Stimulated activated naive CD8-positive, alpha-beta T cell treated with anti-CD3 and anti-CD28 coated beads, Interleukin-15, amount 100 ng/mL, for 72 hours (primary cell): ENCODE measurements at regions not wholly inside any gene's neighbourhood (a gene's known extent, or its start where the extent isn't known, plus 50 kb on each side); places are given as distances from the start of the nearest gene placed in this dataset.
"Not testable (repeated sequence)": the region's sequence is repeated elsewhere in the genome, so short reads cannot be mapped to it uniquely, and the experiment has no call there.

Source experiments
- ATAC-seq: fragments of 150-1000 bp; cut with Tn5 transposase; 2 replicates; pipeline ENCODE4 v1.10.0; 2021; ENCODE audit warnings: mild to moderate bottlenecking, moderate library complexity
- DNase-seq, 2 donors: peaks; one replicate each; pipeline ENCODE4 v3.0.0; 2021 to 2022
- H3K27ac Mint-ChIP-seq, 2 donors: one replicate each; pipeline ENCODE4 v1.8.0; 2022; ENCODE audit warnings: mild to moderate bottlenecking in 2 of 2, mixed read lengths in 2 of 2, moderate library complexity in 2 of 2
- H3K27me3 Mint-ChIP-seq: one replicate; pipeline ENCODE4 v1.8.0; 2022; ENCODE audit warnings: mixed read lengths
- H3K4me1 Mint-ChIP-seq: one replicate; pipeline ENCODE4 v1.8.0; 2022; ENCODE audit warnings: mild to moderate bottlenecking, mixed read lengths
- H3K4me3 Mint-ChIP-seq, 2 donors: one replicate each; pipeline ENCODE4 v1.8.0; 2022; ENCODE audit warnings: mild to moderate bottlenecking in 2 of 2, mixed read lengths in 2 of 2, moderate library complexity in 1 of 2
- H3K9me3 Mint-ChIP-seq, 2 donors: one replicate each; pipeline ENCODE4 v1.8.0; 2022; ENCODE audit warnings: mixed read lengths in 2 of 2

GRCh38 chr5:57986761-57987341 is 473.0 kb downstream of the PLK2 start:
- no peak overlapping the region for H3K27ac Mint-ChIP-seq

DNA sequence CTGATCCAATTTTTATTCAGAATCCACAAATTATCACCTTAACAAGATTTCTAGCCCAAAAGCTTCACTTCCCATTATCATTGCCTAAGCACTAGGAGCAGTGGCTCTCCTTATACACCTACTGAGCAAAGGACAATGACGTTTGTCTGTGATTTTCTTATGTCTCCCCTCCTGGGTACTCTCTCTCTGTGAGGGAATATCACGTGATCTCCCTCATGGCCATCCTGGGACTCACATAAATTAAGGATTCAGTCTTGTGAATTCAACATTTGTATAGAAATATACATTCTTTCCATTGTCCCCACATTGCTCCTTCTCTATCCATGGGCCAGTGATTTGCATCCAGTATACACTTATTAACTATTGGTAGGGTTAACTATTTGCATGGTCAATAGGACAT is 476.5 kb downstream of the PLK2 start:
- ATAC-seq (no peak), DNase-seq (no peak)
- Mint-ChIP-seq H3K27me3 (no peaks in the 10 kb centered on the region), H3K27ac (no peak overlapping the region), H3K4me1 (no peaks in the 10 kb centered on the region), H3K4me3 (no peak overlapping the region), H3K9me3 (no peaks in the 10 kb centered on the region)

More at GRCh38 chr5:57986761-57987341, 473.0 kb downstream of the PLK2 start:
- H3K4me3 Mint-ChIP-seq, result no peak overlapping the region
- no peaks in the 10 kb centered on the region for H3K4me1 Mint-ChIP-seq
- DNase-seq (no peak), ATAC-seq (no peak)
- no peaks in the 10 kb centered on the region for H3K27me3 Mint-ChIP-seq
- no peaks in the 10 kb centered on the region for H3K9me3 Mint-ChIP-seq

- Mint-ChIP-seq H3K4me3 (no peak overlapping the region), H3K27me3 (no peaks in the 10 kb centered on the region), H3K4me1 (no peaks in the 10 kb centered on the region), H3K27ac (no peak overlapping the region), H3K9me3 (no peaks in the 10 kb centered on the region)
- no peak for DNase-seq
- ATAC-seq, result no peak
Observed at GRCh38 chr5:57979671-57980070, 480.2 kb downstream of the PLK2 start.

DNA sequence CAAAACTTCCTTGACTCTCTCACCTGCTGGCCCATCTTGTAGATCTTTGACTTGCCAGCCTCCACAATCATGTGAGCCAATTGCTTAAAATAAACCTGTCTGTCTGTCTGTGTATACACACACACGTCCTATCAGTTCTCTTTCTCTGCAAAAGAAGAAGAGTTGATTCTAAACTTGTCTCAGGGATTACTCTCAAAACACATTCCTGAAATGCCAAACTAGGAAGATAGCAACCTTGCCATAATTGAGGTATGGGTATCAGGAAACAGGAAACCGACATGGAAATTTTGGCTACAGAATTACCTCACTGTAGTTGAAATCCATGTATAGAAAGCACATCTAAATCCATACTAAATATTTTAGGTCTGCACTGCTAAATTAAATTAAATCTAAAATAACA is 483.4 kb downstream of the PLK2 start:
- H3K27me3 Mint-ChIP-seq, result peaks cover 1% of the 10 kb centered on the region
- H3K4me3 Mint-ChIP-seq, result no peak overlapping the region
- ATAC-seq (no peak), DNase-seq (no peak)
- peak overlapping the region in 1 of 2 donors; percentile 36 for H3K27ac Mint-ChIP-seq
- H3K4me1 Mint-ChIP-seq, result no peaks in the 10 kb centered on the region
- H3K9me3 Mint-ChIP-seq, result peaks cover 1 to 3% of the 10 kb centered on the region in 2 donors

GRCh38 chr5:57972099-57972498 is 487.8 kb downstream of the PLK2 start:
- not testable (repeated sequence) for H3K27ac Mint-ChIP-seq, ATAC-seq, H3K4me3 Mint-ChIP-seq, H3K4me1 Mint-ChIP-seq, H3K27me3 Mint-ChIP-seq, DNase-seq
- H3K9me3 Mint-ChIP-seq, result peaks cover 11 to 24% of the 10 kb centered on the region in 2 donors

GRCh38 chr5:57960569-57960968 is 478.0 kb upstream of the ACTBL2 start:
- peaks cover 12% of the 10 kb centered on the region for H3K27me3 Mint-ChIP-seq
- peaks cover 5 to 21% of the 10 kb centered on the region in 2 donors for H3K9me3 Mint-ChIP-seq
- H3K4me3 Mint-ChIP-seq, result no peak overlapping the region
- H3K27ac Mint-ChIP-seq, result no peak overlapping the region
- H3K4me1 Mint-ChIP-seq, result no peaks in the 10 kb centered on the region
- DNase-seq (no peak), ATAC-seq (no peak)

GRCh38 chr5:57956636-57957035 is 474.0 kb upstream of the ACTBL2 start:
- DNase-seq, result no peak
- H3K4me3 Mint-ChIP-seq, result no peak overlapping the region
- peaks cover 12% of the 10 kb centered on the region for H3K27me3 Mint-ChIP-seq
- no peaks in the 10 kb centered on the region for H3K9me3 Mint-ChIP-seq
- H3K27ac Mint-ChIP-seq, result no peak overlapping the region
- no peaks in the 10 kb centered on the region for H3K4me1 Mint-ChIP-seq
- ATAC-seq, result no peak

DNA sequence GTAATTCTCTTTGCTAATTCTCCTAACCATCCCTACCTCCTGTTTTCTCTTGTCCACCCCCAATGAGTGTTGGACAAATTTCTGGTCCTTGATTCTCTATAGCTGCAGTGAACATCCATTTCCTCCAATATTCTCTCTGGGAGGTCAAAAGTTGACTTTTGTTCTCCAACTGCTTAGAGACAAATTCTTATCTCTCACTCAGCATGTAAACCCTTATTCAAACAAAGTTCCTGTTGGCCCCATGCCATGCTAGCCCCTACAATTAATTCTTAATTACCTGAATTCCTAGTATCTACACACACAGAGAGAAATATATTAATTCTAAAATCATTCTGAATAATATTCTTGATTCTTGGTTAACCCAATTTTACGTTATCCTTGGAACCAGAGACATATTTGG is 472.9 kb upstream of the ACTBL2 start:
- no peaks in the 10 kb centered on the region for H3K4me1 Mint-ChIP-seq

DNA sequence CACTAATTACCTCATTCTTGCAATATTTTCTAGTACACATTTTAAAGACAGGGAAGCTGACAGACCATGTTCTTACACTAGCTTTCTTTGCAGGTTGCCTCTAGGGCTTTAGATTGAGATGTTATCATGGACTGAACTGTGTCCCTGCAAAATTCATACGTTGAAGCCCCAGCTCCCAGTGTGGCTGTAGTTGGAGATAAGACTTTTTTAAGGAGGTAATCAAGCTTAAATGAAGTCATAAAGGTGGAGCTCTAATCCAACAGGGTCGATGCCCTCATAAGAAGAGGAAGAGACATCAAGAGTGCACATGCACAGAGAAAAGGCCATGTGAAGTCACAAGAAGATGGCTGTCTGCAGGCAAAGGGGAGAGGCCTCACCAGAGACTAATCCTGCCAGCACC is 471.2 kb upstream of the ACTBL2 start:
- no peaks in the 10 kb centered on the region for H3K4me1 Mint-ChIP-seq
- peaks cover 12% of the 10 kb centered on the region for H3K27me3 Mint-ChIP-seq
- ATAC-seq, result no peak
- H3K9me3 Mint-ChIP-seq, result no peaks in the 10 kb centered on the region
- no peak overlapping the region for H3K4me3 Mint-ChIP-seq
- no peak for DNase-seq
- H3K27ac Mint-ChIP-seq, result no peak overlapping the region

More for the DNA sequence above, 472.9 kb upstream of the ACTBL2 start:
- ATAC-seq, result no peak
- peaks cover 12% of the 10 kb centered on the region for H3K27me3 Mint-ChIP-seq
- no peaks in the 10 kb centered on the region for H3K9me3 Mint-ChIP-seq
- no peak overlapping the region for H3K27ac Mint-ChIP-seq
- H3K4me3 Mint-ChIP-seq, result no peak overlapping the region
- no peak for DNase-seq

GRCh38 chr5:57950616-57951228 is 468.1 kb upstream of the ACTBL2 start:
- Mint-ChIP-seq H3K27ac (no peak overlapping the region), H3K4me3 (no peak overlapping the region), H3K4me1 (no peaks in the 10 kb centered on the region), H3K9me3 (no peaks in the 10 kb centered on the region), H3K27me3 (no peaks in the 10 kb centered on the region)
- DNase-seq, result no peak
- ATAC-seq, result no peak

DNA sequence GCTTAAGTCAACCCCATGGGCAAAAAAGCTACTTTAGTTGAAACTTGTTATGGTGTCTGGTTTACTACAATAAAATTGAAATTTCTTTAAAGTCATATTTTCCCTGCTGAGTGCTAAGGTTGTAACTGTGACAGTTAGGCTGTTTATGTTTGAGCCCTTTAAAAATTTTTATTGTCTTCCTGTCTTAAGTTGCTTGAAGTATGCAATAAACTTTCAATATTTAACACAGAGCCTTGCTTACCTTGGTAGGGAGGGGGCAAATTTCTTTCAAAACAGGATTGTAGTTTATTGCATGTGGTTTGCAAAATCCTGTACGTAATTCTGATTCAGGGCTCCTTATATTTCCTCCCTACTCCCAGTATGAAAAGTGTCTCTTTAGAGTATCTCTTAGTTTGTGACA is 465.5 kb upstream of the ACTBL2 start:
- Mint-ChIP-seq H3K27ac (no peak overlapping the region), H3K27me3 (no peaks in the 10 kb centered on the region), H3K4me1 (no peaks in the 10 kb centered on the region), H3K9me3 (no peaks in the 10 kb centered on the region), H3K4me3 (no peak overlapping the region)
- no peak for DNase-seq
- no peak for ATAC-seq

GRCh38 chr5:57947181-57947580 is 464.6 kb upstream of the ACTBL2 start:
- no peaks in the 10 kb centered on the region for H3K4me1 Mint-ChIP-seq
- no peaks in the 10 kb centered on the region for H3K9me3 Mint-ChIP-seq
- no peak overlapping the region for H3K27ac Mint-ChIP-seq
- ATAC-seq, result no peak
- DNase-seq, result no peak
- no peaks in the 10 kb centered on the region for H3K27me3 Mint-ChIP-seq
- H3K4me3 Mint-ChIP-seq, result no peak overlapping the region

- H3K27ac Mint-ChIP-seq, result no peak overlapping the region
- H3K4me3 Mint-ChIP-seq, result no peak overlapping the region
- H3K9me3 Mint-ChIP-seq, result peaks cover 0 to 7% of the 10 kb centered on the region in 2 donors
- DNase-seq (no peak), ATAC-seq (no peak)
- H3K4me1 Mint-ChIP-seq, result no peaks in the 10 kb centered on the region
- peaks cover 8% of the 10 kb centered on the region for H3K27me3 Mint-ChIP-seq
Observed at GRCh38 chr5:57940879-57941278, 458.3 kb upstream of the ACTBL2 start.

DNA sequence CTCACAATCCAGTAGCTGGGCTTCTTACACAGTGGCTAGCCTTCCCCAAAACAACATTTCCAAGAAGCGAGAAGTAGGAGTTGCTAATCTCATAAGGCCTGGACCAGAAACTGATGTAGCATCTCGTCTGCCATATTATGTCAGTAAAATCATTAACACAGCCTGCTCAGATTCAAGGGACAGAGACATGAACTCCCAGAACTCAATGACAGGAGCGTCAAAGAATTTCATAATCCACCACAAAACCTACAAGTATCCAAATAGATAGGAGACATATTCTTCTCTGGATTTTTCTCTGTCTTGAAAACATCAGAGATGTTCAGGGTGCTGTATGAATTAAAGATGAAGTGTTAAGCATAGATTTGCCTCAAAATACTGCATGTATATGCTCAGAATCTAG is 457.6 kb upstream of the ACTBL2 start:
- Mint-ChIP-seq H3K27me3 (peaks cover 8% of the 10 kb centered on the region), H3K4me3 (no peak overlapping the region), H3K27ac (no peak overlapping the region), H3K9me3 (peaks cover 0 to 7% of the 10 kb centered on the region in 2 donors), H3K4me1 (no peaks in the 10 kb centered on the region)
- no peak for DNase-seq
- no peak for ATAC-seq

DNA sequence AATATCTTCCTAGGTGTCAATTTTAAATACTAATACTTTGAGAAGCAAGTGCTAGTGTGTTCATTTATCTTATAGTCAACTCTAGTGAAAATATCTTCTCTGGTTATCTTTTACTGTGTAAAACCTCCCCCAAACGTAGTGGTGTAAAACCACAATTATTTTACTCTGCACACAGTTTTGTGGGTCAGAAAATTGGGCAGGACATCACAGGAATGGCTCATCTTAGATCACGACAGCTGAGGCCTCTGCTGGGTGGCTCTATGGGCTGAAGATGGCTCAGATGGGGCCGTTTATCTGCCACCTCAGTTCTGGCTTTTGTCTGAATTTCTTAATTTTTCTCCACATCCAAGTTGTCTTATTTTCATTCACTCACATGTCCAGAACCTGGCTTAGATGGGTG is 457.2 kb upstream of the ACTBL2 start:
- H3K27me3 Mint-ChIP-seq, result peaks cover 8% of the 10 kb centered on the region
- H3K4me1 Mint-ChIP-seq, result no peaks in the 10 kb centered on the region
- ATAC-seq (no peak), DNase-seq (no peak)
- H3K27ac Mint-ChIP-seq, result no peak overlapping the region
- peaks cover 0 to 7% of the 10 kb centered on the region in 2 donors for H3K9me3 Mint-ChIP-seq
- H3K4me3 Mint-ChIP-seq, result no peak overlapping the region

GRCh38 chr5:57939335-57939734 is 456.7 kb upstream of the ACTBL2 start:
- DNase-seq, result no peak
- H3K4me3 Mint-ChIP-seq, result no peak overlapping the region
- no peaks in the 10 kb centered on the region for H3K4me1 Mint-ChIP-seq
- H3K27me3 Mint-ChIP-seq, result peaks cover 8% of the 10 kb centered on the region
- no peak for ATAC-seq
- H3K9me3 Mint-ChIP-seq, result peaks cover 0 to 7% of the 10 kb centered on the region in 2 donors
- H3K27ac Mint-ChIP-seq, result no peak overlapping the region

DNA sequence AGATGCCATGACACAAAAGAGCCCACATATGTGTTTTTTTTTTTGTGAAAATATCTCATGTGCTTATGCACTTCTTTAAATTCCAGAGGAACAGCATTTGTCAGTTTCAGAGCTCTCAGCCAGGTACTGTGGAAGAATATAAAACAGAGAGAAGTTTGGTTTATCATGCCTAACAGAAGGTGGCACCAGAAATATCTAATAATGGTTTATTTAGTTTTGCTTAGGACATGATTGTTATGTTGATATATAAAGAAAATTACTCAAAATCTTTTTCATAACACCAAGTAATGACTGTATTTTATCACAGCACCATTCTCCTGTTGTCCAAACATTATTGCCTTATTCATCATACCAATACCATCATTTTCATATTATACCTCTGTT is 455.6 kb upstream of the ACTBL2 start:
- DNase-seq (no peak), ATAC-seq (no peak)
- Mint-ChIP-seq H3K27ac (no peak overlapping the region), H3K9me3 (peaks cover 0 to 7% of the 10 kb centered on the region in 2 donors), H3K4me1 (no peaks in the 10 kb centered on the region), H3K4me3 (no peak overlapping the region), H3K27me3 (peaks cover 8% of the 10 kb centered on the region)
